ENCODE measurements at regions not wholly inside any gene's neighbourhood (a gene's known extent, or its start where the extent isn't known, plus 50 kb on each side); places are given as distances from the start of the nearest gene placed in this dataset.

- DNase-seq = peak; percentile 52
These were observed 136.3 kb upstream of the SMAD1 start for GRCh38 chr4:145345401-145345800.

- no peak for DNase-seq
These were observed 140.3 kb upstream of the SMAD1 start for GRCh38 chr4:145341381-145341780.

GRCh38 chr4:145340071-145340675, 141.5 kb upstream of the SMAD1 start:
- DNase-seq = no peak

GRCh38 chr4:145339075-145339725, 142.5 kb upstream of the SMAD1 start:
- no peak for DNase-seq

GRCh38 chr4:145338568-145338967, 143.1 kb upstream of the SMAD1 start:
- no peak for DNase-seq

GRCh38 chr4:145337391-145337790, 144.3 kb upstream of the SMAD1 start:
- DNase-seq = no peak

- DNase-seq = no peak
These were observed 147.9 kb upstream of the SMAD1 start for GRCh38 chr4:145333786-145334185.

GRCh38 chr4:145326491-145326890, 146.1 kb upstream of the OTUD4 start:
- no peak for DNase-seq

GRCh38 chr4:145324161-145324560, 143.8 kb upstream of the OTUD4 start:
- peak; percentile 24 for DNase-seq

GRCh38 chr4:145320294-145320693, 139.9 kb upstream of the OTUD4 start:
- peak; percentile 48 for DNase-seq

GRCh38 chr4:145319751-145320150, 139.4 kb upstream of the OTUD4 start:
- no peak for DNase-seq

GRCh38 chr4:145316897-145317574, 136.6 kb upstream of the OTUD4 start:
- peak; percentile 34 for DNase-seq

- peak; percentile 89 for DNase-seq
These were observed 135.4 kb upstream of the OTUD4 start for GRCh38 chr4:145315811-145316225.

- no peak for DNase-seq
These were observed 128.2 kb upstream of the OTUD4 start for GRCh38 chr4:145308598-145308997.

GRCh38 chr4:145307763-145308430, 127.5 kb upstream of the OTUD4 start:
- DNase-seq = no peak

GRCh38 chr4:145307120-145307519, 126.7 kb upstream of the OTUD4 start:
- no peak for DNase-seq

GRCh38 chr4:145302725-145303124, 122.3 kb upstream of the OTUD4 start:
- DNase-seq = no peak

- peak; percentile 61 for DNase-seq
These were observed 121.1 kb upstream of the OTUD4 start for GRCh38 chr4:145301386-145302080.

GRCh38 chr4:145299380-145300076, 119.1 kb upstream of the OTUD4 start:
- peak; percentile 96 for DNase-seq

- DNase-seq = no peak
These were observed 118.5 kb upstream of the OTUD4 start for GRCh38 chr4:145298885-145299284.

GRCh38 chr4:145297556-145297955, 117.2 kb upstream of the OTUD4 start:
- no peak for DNase-seq

- peak; percentile 48 for DNase-seq
These were observed 115.2 kb upstream of the OTUD4 start for GRCh38 chr4:145295547-145295946.
